ENCODE measurements at regions not wholly inside any gene's neighbourhood (a gene's known extent, or its start where the extent isn't known, plus 50 kb on each side); places are given as distances from the start of the nearest gene placed in this dataset.

DNA sequence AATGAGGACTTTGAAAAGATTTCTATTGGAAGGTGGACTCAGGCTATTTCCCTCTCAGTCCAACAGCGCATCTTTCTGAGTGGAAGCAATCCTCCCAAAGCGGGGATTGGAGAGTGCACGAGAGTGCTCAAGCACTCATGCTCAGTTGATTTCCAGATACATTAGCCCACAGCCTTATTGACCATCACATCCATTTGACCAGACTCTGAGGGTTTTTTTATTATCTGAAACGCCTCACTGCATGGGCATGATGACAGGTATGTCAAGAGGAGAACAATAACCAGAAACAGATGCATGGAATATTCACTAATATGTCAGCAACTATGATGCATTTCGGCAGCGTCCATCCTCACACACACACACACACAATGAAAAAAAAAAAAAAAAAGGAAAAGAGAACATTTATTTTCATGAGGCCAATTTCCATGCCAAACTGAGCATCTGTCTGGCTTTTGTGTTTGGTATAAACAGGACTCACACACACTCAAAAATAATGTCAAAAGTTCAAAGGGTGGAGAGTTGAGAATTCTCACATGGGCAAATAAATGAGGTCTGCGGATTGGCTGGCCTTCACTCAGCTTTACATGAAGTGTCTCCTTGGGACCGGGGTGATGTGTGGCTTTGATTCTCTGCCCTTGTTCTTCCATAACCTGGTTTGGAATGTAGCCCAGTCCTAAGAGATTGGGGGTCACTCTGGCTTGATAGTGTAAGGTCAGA is 371.6 kb downstream of the MCTP2 start:
- in situ Hi-C loops (cut with HindIII; ENCODE audit: low sequenced_read_pairs) = no loop called here

DNA sequence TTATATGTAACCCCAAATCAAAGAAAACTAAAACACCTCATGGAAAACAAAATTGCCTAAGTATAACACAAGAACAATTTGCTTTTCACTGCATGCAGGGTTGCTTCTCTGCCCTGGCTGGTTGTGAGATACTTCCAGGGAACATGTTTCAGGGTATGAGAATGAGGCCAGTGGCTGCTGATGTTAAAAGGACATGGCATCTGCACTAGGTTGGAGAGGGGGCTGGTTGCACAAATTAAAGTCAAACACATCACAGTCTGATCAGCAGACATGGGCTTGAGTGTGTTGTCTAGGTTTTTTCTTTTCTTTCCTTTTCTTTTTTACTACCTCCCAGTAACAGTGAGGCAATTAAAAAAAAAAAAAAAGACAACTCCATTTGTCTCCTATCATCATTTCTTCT is 374.9 kb downstream of the MCTP2 start:
- in situ Hi-C loops (cut with HindIII; ENCODE audit: low sequenced_read_pairs) = no loop called here

DNA sequence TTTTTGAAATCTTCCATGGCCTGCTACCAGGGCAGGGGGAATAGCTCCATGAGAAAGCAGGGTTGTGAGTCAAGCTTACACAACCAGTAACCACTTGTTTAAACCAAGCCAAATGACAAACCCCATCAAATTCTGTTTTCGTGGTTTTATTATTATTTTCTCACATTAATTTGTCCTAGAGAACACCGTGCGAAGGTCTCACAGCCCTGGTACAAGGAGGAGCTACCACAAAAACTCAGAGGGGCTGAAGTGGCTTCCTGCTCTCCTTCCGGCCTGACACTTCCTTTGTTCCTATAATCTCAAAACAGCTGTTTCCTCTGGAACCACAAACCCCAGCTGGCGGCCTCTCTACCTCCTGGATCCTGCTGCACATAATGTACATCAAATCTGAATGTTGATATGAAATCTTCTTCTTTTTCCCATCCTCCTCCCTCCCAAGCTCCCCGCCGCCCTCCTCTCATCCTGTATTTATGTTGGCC is 375.9 kb downstream of the MCTP2 start:
- in situ Hi-C loops (cut with HindIII; ENCODE audit: low sequenced_read_pairs) = no loop called here

DNA sequence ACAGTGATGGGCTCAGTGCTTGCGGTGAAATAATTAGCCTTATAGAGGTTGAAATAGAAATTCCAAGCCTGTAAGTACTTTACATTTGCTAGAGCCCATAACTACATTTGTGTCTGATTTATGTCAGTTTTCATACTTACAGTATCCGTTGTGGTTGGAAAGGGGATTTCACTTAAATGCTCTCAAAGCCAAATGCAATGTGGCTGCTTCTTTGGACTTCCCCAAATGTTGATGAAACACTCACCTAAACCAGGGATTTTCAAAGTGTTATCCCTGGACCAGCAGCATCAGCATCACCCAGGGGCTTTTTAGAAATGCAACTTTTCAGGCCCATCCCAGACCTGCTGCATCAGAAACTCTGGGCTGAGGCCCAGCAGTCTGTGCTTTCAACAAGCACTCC is 378.7 kb downstream of the MCTP2 start:
- in situ Hi-C loops (cut with HindIII; ENCODE audit: low sequenced_read_pairs) = no loop called here

DNA sequence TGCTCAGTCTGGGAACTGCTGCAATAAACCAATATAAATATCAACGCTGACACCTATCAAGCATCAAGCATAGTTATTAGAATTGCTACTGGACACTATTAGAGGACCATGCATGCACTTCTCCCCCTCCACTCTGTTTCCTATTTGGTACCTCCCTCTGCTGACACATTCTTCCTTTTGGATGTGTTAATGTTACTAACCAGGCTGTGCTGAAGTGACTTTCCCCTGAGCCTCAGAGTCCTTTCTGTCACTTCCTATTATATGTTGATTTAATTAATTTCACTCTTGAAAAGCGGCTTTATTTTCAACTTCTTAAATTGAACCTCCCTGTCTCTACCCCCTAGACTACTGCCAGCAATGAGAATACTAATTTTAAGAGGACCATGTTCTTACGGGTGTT is 379.1 kb downstream of the MCTP2 start:
- in situ Hi-C loops (cut with HindIII; ENCODE audit: low sequenced_read_pairs) = no loop called here

DNA sequence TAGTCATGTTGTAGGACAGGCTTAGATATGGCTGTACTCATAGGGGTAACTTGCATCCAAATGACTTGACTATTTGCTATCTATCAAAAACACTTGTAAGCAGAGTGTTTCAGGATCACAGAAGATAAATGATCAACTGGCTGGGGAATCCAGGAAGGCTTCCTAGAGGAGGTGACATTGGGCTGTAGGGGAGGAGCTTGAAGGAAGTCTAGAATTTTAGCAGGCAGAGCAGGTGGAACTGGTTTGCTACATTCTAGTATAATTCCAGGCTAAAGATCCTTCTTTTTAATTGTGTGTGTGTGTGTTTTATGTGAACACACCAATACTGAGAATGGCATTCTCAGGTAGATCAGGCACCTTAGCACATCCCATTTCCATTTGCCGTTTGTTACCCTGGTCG is 380.3 kb downstream of the MCTP2 start:
- in situ Hi-C loops (cut with HindIII; ENCODE audit: low sequenced_read_pairs) = no loop called here

DNA sequence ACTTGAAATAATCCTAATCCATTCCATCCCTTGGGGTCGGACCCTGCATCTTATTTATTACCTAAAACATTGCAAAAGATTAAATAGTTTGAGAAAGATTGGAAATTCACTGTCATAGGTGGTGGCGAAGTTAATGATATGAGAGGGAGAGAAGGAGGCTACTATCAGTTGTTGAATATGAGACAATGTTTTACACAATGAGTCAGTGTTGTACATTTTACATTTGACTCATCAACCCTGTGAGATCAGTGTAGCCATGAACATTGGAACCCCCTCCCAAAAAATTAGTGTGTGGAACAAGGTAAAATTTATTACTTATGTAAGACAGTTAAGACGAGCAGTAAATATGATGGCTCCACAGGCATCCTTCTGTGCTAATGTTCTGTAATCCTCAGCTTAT is 384.3 kb downstream of the MCTP2 start:
- in situ Hi-C loops (cut with HindIII; ENCODE audit: low sequenced_read_pairs) = no loop called here

DNA sequence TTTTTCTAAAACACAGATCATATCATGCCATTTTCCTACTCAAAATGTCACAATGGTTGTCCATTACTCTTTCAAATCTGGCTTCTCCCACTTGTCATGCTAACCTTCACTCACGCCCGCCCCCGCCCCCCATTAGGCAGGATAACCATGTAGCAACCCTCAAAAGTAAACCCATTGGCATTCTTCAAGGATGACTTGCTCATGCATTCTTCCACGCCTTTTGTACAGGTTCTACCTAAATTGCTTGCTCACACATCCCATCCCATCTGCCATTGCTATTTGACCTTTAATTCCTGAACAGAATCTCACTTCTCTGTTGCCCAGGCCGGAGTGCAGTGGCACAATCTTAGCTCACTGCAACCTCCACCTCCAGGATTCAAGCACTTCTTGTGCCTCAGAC is 389.3 kb downstream of the MCTP2 start:
- in situ Hi-C loops (cut with HindIII; ENCODE audit: low sequenced_read_pairs) = no loop called here

DNA sequence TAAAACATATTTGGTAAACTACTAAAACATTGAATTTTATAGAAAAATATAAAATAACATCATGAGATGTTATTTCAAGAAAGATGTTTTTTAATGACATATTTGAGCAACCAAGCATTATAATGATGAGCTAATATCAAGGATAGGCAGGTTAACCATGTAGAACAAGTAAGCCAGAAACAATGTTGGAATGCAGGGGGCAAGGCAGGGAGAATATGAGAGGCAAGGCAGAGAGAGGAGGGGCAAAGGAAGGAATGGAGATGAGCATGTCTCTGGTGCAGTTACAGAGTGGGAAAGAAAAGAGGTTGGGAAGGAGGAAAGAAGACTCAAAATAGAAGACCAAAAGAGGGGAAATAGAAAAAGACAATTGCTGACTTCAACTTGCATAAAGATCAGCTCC is 390.4 kb downstream of the MCTP2 start:
- in situ Hi-C loops (cut with HindIII; ENCODE audit: low sequenced_read_pairs) = no loop called here

DNA sequence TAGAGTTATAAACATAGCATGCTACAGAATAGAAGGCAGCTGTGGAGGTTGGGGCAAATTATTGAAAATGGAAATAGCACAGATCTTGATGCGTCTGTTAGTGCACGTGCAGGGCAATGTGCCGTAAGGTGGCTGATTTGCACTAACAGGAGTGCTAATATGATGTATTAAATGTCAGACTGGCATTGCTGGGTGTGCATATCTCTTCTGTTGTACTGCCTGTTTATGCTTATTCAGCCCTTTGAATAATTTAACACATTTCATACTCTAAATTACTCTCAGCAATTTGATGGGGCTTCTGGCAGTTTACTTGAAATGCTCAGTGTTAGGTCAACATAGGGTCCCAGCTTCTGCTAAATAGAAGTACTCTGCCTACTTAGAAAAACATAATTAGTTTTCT is 395.6 kb downstream of the MCTP2 start:
- in situ Hi-C loops (cut with HindIII; ENCODE audit: low sequenced_read_pairs) = no loop called here

DNA sequence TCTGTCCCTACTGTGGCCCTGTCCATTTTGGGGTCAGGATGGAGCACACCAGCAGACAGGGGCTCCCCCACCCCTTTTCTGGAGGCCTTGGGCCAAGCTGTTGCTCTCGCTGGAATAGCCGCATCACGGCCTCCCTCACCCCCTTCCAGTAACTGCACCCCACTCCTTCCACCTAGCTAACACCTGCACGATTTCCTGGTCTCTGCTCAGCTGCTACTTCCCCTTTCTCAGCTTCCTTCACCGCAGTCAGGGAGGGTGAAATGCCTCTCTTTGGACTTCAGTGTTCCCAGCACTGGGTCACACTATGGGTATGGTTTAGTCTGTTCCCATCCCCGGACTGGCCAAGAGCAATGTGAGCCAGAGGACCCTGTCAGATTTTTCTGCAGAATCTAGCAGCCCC is 400.2 kb downstream of the MCTP2 start:
- in situ Hi-C loops (cut with HindIII; ENCODE audit: low sequenced_read_pairs) = no loop called here

DNA sequence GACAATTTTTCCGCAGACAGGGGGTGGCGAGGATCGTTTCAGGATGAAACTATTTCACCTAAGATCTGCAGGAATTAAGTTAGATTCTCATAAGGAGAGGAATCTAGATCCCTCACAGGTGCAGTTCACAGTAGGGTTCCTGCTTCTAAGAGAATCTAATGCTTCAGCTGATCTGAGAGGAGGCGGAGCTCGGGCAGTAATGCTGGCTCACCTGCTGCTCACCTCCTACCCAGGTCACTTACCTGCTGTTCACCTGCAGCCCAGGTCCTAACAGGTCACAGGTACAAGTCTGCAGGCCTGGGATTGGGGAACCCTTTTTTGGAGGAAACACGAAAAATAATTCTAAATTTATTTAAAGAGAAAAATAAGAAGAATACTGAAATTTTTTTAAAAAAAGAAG is 406.8 kb downstream of the MCTP2 start:
- in situ Hi-C loops (cut with HindIII; ENCODE audit: low sequenced_read_pairs) = no loop called here

DNA sequence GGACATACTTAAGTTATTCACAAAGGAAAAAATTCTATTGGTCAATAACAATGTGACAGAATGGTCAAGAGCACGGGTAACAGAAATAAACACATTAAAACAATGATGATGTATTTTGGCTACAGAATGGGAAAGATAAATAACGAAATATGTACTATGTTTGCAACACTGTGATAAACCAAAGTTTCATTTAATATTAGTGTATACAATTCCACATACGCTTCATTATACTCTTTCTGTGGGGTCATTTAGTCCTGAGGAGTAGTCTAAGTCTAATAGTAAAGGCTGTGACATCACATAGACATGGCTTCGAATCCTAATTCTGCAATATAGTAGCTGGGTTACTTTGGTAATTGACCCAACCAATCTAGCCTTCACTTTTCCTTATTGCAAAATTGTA is 408.3 kb downstream of the MCTP2 start:
- in situ Hi-C loops (cut with HindIII; ENCODE audit: low sequenced_read_pairs) = no loop called here

DNA sequence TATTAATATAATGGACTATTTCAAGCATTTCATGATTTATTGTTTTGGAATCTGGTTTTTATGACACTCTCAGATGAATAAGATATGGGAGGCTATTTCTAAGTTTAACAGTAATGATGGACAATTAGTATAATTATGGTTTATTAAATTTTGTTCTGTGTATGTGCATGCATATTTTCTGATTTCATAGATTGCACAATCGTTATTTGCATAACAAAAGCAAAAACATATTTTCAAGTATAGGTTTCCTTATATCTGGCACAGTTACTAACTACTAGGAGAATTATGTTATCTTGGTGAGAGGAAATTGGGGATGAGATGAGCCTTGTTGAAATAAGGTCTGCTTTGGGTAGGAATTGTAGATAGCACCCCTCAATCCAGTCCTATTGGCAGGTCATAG is 413.1 kb downstream of the MCTP2 start:
- in situ Hi-C loops (cut with HindIII; ENCODE audit: low sequenced_read_pairs) = no loop called here

DNA sequence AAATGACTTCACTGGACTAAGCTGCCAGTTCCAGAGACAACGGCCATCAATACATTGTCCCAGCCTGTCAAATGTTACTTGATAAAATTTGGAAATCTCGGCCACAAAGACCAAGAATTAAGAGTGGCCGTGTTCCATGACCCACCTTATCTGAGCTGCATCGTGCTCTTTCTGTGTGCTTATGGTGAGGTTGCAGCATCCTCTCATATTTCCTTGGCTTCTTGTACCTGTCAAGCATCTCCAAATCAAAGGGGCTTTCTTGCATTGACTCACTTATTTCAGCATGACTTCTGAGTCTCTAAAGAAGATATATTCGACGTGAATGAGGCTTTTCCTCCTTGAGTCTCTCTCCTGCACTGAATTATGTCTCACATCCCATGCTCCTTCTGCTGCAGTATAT is 421.7 kb downstream of the MCTP2 start:
- in situ Hi-C loops (cut with HindIII; ENCODE audit: low sequenced_read_pairs) = no loop called here

DNA sequence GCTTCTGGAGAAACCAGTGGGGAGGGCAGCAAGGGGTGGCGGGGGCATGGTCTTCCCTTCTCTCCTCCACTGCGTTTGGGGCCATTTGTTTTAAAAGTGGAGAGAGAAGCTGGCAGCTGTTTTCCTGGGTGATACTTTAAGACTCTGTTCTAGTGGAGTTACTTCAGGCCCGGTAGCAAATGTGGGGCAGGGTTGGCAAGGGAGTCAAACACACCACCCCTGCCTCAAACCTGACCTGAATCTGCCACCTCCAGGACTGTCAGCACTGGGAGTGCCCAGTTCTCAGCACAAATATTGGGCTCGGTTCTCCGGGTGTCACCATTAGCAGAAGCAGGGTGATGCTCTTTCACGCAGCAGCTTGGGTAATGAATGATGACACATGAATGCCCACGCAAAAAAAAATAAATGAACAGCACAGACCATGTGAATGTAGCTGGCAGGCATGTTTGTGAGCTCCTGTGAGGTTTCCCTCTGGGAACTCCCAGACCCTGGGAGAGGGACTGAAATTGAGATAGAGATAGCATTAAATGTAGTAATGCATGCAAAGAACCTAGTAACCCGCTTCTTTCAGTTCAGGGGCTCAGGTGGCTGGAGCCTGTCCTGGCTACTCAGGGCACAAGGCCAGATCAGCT is 424.0 kb downstream of the MCTP2 start:
- in situ Hi-C loops (cut with HindIII; ENCODE audit: low sequenced_read_pairs) = no loop called here

DNA sequence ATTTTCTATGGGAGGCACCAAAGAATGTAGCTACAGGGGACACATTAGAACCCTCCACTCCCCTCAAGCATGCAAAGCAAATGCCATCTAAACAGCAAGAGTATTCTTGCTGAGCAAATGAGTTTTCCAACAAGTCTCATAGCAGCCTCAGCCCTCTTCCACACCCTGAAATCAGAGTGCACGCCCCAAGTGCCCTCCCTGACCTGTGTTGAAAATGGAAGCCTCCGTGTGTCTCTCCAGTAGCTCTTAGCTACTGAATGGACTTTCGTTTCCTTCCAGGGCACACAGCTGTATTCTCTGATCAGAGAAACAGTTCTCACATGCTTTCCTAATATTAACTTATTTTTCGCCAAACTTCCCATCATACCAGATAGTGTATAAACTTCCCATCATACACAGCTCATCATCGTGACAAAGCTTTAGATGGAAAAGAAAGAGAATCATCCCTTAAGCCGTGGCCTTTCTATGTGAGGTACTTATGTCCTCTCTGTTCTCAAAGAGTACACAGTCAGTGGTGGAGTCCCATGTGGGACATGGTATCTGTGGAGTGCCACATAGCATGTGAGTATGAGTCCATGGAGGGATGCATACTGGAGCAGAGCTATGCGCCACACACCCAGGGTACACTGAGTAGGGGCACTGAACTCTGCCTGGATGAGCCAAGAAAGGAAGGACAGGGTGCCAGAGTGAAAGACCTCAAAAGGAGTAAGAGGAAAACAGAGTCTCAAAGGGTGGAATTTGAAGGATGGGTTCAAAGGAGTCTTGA is 434.5 kb downstream of the MCTP2 start:
- in situ Hi-C loops (cut with HindIII; ENCODE audit: low sequenced_read_pairs) = no loop called here

DNA sequence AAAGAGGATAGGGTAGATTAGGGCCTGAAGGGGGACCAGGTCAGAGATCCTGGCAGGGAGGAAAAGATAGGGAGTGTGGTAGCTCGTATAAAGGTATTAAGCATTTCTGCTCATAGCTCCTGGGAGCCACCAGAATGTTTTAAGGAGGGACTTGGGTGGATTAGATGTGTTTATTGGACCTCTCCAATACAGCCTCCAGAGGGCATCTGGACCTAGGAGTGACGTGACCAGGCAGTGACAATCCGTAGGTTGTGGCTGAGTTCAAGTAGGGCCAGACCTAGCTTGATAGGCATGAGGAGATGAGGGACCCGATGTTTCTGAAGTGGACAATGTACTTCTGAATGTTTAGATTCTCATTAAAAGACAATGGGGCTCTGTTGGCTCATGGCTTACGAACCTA is 435.2 kb downstream of the MCTP2 start:
- in situ Hi-C loops (cut with HindIII; ENCODE audit: low sequenced_read_pairs) = no loop called here

DNA sequence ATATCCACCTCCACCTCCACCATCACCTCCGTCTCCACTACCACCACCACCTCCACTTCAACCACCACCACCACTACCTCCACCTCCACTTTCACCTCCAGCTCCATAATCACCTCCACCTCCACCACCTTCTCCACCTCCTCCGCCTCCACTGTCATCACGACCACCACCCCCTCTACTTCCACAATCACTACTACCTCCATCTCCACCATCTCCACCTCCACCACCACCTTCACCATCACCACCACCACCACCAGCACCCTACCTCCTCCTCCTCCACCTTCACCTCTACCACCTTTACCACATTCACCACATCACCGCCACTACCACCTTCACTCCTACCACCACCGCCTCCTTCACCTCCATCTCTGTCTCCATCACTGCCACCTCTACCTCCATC is 435.7 kb downstream of the MCTP2 start:
- in situ Hi-C loops (cut with HindIII; ENCODE audit: low sequenced_read_pairs) = no loop called here

DNA sequence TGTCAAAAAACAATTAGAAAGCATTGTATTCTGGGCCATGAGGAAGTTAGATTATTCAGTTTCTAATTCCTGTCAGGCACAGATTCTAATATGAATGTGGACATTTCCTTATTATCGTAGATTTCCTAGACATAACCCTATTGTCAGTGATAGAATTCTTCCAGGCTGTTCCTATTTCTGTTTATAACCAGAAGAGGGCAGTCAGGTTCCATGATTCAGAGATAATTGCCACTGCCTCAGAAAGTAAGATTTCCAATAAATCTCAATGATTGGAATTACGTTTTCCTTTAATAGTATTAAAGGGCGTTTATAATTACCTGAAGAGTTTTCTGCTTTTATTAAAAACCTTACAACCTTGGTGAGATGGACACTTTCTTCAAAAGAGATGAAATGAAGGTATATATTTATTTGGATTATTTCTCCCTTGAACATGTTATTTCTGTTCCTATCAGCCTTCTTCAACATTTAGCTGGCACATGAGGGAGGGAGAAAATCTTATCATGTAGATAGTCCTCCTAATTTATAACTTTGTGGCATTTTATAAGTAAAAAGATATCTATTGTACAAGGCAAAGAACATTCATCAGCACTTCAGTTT is 439.2 kb downstream of the MCTP2 start:
- in situ Hi-C loops (cut with HindIII; ENCODE audit: low sequenced_read_pairs) = no loop called here

DNA sequence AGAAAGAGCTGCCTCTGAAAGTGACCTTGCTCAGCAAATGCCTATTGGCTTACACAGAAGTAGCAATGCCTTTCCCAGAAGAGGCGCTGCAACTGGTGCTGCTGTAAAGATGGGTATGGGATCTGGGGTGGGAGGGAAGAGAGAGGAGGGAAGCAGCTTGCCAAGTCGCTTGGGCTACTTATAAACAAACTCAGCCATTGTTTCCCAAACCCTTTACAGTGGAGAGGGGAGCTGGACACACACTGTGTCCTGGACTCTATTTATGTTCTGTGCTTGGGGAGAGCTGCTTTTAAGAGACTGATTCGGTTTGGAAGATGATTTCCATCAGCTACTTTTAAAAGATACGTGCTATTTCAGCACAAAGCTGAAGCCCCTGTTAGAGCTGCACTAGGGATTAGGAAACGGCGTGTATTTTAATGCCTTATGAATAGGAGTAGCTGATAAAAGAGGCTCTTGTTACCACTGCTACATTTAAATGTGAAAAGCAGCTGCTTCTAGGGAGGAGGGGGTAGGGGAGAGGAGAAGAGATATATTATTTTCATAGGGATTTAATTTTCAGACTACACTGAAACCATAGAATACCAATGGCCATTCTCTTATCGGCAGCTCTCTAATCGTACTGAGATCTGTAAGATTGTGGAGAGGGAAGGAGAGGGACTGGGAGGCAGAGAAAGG is 440.6 kb downstream of the MCTP2 start:
- in situ Hi-C loops (cut with HindIII; ENCODE audit: low sequenced_read_pairs) = no loop called here
